ENCODE measurements at regions not wholly inside any gene's neighbourhood (a gene's known extent, or its start where the extent isn't known, plus 50 kb on each side); places are given as distances from the start of the nearest gene placed in this dataset.

DNA sequence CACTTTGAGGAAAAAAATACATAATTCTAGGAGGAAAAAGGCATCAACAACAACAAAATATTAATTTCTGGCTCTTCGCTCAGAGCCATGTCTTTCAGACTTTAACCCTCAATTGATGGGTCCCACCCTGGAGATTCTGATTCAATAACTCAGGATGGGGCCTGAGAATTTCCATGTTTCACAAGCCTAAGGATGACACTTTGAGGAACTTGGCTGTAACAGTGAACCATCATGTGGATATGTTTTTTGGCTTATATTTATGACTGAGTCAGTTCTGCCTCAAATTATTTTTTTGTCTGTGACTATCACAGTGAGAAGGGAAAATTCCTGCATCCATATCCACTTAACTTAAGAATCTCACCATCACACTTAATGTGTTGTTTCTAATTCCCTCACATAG, 504.6 kb downstream of the RASEF start:
- DNase-seq, result no peak

DNA sequence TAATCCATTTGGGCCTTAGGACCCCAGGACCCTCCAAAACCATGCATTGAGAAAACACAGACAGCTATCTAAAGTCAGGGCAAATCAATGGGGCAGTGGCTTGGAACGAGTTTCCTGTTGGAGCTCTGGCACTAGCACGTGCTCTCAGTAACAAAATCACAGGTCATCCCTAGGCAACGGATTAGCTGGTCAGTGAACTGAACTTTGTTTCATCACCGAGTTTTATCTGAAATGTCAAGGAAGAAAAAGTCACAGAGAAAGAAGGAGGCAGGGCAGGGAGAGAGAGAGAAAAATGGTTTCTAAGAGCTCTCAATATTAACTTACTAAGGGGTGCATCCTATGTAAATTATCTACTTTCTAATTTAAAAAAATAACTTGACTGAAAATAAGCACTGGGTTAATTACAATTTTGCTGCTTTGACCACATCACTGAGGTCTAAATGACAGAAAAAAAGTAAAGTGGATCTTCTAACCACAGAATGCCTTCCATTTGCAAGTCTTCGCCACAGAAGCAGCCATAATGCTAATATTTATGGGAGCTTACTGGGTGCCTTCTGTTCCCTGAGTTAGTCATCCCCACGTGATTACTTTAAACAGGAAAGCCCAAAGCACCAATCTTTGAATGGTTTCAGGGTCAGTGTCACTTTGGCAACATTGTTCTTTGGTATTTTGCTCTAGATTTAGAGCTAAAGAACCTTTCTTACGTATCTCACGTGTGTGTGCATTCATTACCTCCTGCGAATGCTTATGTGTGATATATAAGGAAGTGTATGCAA, 503.9 kb downstream of the RASEF start:
- DNase-seq, result no peak

DNA sequence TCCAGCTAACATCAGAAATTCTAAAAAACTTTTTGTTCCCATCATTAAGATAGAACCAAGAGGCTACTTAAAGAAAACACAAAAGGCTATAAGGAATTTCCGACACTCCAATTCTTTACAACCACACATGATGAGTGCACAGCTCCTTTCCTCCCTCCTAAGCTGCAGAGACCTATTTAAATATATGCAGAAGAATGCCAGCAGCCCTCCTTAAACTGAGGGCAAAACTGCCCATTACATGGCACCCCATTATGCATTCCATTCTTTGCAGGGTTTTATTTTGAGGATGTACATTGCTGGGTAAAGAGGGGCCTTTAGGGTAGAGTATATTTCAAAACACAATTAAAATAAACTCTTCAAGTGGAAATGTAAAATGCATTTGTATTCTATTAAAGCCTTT, 502.9 kb downstream of the RASEF start:
- DNase-seq, result no peak

DNA sequence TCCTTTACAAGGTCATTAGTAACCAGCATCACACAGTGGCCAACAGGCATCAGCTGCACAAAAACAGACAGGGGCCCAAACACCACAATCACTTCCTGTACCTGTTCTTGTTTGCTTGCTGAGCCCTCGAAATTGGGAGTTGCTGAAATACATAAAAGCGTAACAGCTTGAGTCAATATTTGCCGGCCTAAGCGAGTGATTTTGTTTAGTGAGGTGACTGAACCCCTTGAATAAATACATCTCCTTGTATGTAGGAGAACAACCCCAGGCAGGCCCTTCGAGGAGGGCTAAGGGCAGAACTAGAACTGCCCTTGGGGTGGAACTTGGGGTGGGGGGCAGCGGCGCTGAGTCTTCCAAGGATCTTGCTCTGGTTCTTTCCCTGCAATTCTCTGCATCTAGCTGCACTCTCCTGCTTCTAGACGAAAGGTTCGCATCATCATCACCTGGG, 502.5 kb downstream of the RASEF start:
- DNase-seq, result no peak

DNA sequence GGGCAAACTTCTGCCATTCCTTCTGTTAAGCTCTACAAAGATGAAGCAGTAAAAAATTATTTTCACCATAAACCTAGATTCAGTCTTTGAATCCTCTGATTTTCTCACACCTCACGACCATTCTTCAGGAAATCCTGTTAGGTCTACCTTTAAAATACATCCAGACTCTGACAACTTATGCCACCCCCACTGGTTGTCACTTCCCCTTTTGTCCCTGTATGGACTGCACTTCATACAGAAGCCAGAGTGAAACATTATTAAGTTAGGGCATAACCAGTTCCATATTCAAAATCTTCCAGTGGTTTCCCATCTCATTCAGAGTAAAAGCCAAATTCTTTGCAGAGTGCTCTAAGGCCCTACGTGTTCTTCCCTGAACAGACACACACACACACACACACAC, 499.8 kb downstream of the RASEF start:
- DNase-seq, result no peak

DNA sequence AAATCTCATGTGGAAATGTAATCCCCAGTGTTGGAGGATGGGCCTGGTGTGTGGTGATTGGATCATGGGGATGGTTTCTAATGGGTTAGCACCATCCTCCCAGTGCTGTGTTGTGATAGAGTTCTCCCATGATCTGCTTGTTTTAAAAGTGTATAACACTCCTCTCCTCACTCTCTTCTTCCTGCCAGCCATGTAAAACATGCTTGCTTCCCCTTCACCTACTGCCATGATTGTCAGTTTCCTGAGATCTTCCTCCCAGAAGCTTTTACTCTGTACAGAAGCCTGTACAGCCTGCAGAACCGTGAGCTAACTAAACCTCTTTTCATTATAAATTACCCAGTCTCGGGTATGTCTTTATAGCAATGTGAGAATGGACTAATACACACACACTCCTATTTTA, 499.1 kb downstream of the RASEF start:
- DNase-seq, result no peak

DNA sequence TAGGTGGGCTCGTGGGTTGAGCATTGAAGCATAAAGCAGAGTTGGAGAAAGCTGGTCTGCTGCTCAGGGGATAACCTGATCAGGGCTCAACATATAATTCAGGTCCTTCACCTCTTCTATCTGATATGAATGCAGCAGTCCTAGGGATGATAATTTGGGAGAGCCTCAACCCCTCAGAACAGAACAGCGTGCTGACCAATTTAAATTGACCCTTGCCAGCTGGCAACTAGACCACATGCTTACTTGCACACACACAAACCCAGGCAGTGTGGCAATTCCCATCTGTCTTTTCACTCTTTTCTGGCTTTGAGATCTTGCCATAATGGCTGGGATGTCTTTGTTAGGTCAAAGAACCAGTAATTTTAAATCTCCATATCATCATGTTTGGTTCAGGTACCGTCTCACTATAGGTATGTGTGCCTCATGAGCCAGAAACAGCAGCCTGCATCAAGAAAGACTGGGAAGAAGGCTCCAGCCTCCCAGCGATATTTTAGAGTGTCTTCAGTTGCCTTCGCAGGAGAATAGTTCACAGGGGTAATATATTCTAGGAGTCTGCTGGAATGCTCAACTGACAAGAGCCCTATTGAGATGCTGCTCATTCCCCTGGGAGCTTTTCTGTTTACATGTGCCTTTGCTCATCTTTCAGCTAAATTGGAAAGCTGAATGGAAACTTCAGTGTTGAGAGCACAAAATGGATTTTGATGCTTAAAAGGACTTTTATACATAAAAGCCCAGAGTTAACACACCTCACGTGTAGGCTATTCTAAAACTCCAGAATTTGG, 497.6 kb downstream of the RASEF start:
- DNase-seq, result no peak

DNA sequence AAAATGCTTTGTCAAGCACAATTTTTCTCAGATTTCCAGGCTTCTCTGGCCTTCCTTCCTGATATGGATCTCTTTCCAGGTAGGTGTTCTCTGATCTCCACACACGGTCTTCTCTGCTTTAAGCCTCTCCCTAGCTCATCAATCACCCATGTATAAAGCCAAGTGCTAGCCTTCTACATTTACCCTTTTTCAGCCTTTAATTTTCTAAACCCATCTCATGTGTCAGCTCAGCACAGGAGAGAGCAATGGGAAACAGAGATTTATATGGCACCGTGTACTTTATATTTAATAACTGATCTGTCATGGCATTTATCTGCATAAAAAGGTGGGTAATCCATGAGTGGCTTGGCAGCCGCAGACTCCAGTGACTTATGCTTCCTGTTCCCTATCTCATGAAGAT, 495.0 kb downstream of the RASEF start:
- no peak for DNase-seq

DNA sequence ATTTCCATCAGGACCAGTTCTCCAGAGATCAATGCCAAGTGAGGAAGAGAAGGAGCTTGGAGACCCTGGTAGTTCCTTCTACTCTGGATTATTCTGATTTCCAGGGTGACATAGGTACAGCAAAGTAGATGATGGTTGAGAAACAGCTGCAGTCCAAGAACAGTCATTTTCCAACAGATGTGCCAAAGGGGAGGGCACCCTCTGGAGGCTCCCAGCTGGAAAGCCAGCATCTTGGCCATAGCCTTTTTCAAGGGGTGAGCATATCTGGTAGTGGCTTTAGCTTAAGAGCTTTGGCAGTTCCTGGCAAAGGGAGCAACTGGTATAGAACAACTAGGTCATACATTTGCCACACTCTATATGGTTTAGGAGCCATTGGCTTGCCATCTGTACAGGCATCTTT, 492.7 kb downstream of the RASEF start:
- no peak for DNase-seq

DNA sequence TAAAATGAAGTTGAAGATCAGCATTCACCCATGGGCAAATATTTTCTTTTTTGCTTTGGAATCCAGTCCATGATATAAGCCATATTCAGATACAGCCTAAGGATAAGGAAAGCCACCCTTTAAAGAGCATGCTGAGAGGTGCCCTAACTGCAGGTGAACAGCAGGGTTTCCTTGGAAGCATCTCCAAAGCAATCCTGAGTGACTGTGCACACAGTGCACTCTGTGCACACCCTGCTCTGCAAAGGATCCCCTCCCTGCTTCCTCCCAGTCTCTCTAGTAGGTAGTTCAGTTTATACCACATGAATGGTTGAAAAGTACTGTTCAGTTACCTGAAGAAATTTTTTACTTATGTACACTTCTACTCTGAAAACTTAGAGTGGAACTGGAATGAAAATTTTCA, 491.4 kb downstream of the RASEF start:
- no peak for DNase-seq

DNA sequence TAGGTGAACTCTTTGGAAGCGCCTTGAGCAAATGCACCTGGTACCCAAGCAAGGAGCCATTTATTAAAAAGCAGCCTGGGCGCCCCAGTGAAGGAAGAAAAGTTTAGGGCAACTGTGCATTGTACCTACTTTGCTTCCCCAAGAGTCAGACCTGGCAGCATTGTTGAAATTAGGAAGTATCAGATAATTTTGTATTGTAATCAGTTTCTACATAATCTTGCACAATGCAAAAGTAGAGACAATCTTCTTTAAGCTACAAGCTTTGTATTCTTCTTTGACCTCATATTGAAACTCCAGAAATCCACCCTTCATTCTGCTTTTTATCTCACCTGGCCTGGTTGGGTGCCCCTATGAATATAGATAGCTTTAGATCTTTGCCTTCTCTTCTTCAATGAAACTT, 490.8 kb downstream of the RASEF start:
- DNase-seq, result no peak

DNA sequence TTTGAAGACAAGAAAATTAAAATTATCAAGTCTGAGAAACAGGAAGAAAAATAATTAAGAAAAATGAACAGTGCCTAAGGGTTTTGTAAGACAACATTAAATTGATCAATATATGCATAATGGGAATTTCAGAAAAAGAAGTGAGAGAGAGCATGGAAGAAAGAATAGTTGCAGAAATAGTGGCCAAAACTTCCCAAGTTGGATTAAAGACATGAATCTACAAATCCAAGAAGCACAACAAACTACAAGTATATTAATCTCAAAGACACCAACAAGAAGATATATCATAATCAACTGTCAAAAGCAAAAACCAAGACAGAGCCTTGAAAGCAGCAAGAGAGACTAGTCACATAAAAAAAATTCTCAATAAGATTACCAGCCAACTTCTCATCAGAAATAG, 488.0 kb downstream of the RASEF start:
- DNase-seq, result no peak

DNA sequence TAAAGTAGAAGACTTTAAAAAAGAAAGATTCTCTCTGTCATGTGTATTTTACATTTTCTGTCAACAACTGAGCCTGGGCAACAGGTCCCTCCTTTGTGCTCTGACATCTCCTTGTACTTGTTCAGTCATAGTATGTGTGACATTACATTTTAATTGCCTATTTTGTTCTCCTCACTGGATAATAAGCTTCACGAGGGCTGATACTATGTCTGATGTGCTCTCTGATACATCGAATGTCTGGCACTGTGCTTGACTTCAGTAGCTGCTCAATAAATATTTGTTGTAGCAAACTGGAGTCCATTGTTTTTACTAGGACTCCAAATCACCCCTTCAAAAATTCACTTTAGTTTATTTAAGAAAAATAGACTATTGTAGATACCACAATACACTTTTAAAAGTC, 482.0 kb downstream of the RASEF start:
- no peak for DNase-seq

DNA sequence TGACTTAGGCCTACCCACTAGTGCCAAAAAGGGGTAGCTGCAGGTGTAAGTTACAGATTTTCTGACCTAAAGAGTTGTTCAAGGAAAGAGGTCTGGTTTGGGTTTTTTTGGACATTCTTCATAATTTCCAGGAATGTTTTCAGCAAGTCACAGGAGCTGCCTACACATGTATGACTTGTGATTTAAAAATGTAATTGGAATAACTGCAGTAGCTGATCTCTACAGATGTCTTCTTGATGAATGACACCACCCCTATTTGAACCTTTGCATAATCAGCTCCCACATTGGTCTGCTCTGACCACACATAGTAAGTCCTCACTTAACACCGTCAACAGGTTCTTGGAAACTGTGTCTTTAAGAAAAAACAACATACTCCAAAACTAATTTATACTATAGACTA, 481.4 kb downstream of the RASEF start:
- no peak for DNase-seq

DNA sequence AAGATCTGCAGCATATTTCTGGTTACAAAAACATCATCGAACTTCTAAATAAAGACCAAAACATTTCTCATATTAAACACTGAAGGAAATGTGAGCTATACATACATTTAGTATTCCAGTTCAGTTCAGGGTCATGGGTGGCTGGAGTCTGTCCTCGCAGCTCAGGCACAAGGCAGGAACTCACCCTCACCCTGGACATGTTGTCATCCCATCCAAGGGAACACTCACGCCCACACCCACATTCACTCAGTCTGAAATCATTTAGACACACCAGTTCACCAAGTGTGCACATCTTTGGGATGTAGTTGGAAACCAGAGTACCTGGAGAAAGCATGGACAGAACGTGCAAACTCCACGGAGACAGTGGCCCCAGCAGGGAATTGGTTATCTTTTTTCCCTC, 481.0 kb downstream of the RASEF start:
- DNase-seq, result no peak

DNA sequence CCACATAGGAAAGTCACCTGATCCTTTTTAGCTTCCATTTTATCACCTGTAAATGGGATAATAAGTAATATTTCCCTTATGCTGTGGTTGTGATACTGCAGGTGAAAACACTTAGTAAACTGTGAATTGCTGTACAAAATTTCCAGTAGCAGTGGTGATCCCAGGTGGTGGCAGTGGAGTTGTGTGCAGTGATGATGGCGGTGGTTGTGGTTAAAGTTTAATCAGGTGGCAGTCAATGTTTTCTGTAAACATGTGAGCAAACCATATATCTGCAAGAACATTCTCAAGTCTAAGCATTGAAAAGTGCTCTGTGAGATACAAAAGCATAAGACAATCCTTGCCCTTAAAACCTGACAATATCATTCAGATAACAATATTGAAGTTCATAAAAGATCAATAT, 480.2 kb downstream of the RASEF start:
- no peak for DNase-seq

DNA sequence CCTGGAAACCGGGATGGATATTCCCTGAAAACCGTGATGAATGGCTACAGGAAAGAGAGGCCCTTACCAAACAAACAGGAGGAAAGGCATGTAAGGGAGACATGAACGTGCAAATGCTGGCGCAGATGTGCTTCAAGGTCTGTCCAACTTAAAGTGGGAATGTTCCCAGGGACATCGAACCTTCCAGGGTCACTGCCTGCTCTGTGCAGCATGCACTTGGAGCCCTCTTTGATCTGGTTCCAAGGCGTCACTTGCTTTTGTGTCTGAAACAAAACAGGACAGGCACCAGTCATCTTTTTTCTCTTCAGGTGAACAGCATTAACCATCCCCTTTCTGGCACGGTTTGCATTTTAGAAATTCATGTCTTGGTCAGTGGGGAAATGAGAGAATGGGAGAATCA, 479.4 kb downstream of the RASEF start:
- DNase-seq, result no peak

DNA sequence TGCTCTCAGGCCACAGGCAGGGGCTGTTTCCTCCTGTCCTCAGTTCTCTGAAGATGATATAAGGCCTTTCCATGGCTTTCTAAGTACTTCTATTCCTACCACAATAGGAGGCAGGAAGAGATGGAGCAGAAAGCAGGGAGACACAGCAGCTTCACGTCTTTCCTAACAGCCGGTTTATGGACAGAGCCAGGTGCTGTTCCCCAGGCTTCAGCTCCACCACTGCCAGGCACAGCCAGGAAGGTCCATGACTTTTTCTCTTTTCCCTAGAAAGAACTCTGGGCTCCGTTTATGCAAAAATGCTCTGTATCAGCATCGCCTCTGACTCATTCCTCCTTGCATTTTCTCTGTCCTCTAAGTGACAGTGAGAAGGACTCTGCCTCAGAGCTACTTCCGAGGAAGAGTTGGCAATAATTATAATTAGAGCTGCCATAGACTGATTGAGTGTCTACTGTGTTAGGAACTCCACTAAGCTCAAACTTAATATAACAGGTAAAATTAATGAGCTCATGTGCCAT, 478.5 kb downstream of the RASEF start:
- DNase-seq, result no peak

DNA sequence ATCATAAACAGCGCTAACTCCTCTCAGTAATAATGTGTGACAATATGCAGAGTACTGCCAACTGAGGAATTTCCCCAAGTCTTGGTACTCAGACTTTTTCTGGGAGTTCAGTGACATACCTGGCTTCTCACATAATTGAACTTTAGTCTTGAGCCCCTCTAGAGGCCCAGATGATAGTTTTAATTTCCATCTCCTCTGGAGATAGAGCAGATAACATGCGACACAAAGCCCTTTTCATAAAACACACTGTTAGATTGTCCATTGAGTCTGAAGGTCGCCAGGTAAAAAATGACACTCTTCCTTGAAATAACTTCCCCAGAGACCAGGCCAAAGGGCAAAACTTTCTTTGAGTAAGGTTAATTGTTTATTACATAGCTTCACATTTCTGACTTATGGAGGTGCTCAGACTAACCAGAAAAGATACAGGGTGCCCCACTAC, 476.0 kb downstream of the RASEF start:
- DNase-seq, result no peak

DNA sequence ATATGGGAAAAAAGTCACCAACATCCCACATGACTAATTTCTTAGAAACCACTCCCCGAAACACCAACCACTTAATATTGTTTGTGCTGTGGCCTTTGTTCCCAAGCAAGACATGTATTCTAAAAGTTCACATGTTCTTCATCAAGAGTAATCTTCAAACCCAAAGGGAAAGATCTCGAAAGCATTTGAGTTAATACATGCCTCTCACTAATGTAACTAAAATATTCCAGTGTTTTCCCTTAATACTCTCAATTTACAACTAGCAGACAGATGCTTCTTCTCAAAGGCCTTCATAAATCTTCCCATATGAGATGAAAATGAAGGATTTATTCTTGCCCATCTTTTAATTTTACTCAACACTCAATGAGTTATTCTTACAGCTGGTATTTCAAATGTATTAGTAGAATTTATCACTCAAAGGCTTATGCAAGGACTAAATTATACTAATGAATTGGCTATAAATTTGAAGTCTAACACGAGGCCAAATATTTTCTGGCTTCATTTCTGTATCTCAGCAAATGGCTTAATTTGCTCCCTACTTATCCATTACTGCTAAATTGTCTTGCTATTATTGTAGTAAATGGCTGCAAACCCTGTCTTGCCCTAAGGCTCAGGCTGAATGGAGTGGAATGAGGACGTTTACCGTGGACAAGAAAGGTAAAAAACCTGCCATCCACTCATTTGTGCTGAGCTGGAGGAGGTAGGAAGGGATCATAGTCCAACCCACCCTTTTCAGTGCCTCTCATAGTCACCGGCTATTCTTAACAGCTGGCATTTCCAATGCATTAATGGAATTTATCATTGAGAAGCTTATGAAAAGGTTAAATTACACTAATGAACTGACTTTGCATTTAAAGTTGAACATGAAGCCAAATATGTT, 474.4 kb downstream of the RASEF start:
- DNase-seq, result peak in 1 of 2 experiments; percentile 4

DNA sequence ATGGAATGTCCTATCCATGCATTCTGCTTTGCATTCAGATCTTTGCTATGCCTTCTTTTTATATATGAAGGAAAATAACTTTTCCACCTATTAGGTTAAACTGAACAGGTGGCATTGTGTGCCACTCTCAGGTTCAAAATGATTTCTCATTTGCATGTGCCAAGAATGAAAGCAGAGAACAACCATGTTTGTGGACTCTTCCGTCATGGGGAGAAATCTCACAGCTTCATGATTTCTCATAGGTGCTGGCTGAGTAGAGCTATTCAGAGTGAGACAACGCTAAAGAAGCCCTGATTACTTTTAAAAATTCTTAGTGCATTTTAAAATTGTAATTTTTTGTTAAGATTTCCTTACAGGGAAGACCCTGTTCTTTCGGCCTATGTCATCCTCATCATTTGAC, 472.1 kb downstream of the RASEF start:
- DNase-seq, result no peak

DNA sequence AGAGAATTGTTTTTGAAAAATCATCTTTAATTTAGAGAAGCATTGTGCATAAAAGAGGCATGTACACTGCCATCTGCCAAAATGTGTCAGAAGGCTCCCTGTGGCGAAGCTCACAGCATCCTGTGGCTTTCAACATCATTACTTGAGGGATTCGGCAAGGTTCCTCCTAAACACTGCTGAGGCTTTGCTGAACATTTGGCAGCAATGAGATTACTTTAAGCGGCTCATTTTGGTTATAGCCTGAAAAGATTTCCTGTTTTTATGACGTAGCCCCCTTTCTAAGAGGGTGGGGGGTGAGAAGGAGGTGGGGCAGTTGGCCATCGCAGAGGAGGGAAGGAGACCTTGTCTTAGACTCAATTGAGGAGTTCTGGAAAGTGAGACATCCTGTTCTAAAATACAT, 469.4 kb downstream of the RASEF start:
- DNase-seq, result peak in 1 of 2 experiments; percentile 69
